Sigmoid colon (tissue), 4 donors: ENCODE measurements at regions not wholly inside any gene's neighbourhood (a gene's known extent, or its start where the extent isn't known, plus 50 kb on each side); places are given as distances from the start of the nearest gene placed in this dataset.

ENCODE experiments used
- CTCF ChIP-seq, 4 experiments: fragments of 450-650 bp in 3 of 4; fragments of 200-600 bp in 1 of 4; IDR thresholded peaks; one replicate each; pipeline ENCODE4 v1.5.1; 2016 to 2019; ENCODE audit warnings: antibody characterized with exemption in 4 of 4, mild to moderate bottlenecking in 3 of 4, moderate library complexity in 2 of 4
- EP300 ChIP-seq, 4 donors: sonication (generic); formaldehyde crosslinking; IDR thresholded peaks; one replicate each; pipeline ENCODE4 v1.6.1; 2017; ENCODE audit warnings: antibody characterized with exemption in 4 of 4

DNA sequence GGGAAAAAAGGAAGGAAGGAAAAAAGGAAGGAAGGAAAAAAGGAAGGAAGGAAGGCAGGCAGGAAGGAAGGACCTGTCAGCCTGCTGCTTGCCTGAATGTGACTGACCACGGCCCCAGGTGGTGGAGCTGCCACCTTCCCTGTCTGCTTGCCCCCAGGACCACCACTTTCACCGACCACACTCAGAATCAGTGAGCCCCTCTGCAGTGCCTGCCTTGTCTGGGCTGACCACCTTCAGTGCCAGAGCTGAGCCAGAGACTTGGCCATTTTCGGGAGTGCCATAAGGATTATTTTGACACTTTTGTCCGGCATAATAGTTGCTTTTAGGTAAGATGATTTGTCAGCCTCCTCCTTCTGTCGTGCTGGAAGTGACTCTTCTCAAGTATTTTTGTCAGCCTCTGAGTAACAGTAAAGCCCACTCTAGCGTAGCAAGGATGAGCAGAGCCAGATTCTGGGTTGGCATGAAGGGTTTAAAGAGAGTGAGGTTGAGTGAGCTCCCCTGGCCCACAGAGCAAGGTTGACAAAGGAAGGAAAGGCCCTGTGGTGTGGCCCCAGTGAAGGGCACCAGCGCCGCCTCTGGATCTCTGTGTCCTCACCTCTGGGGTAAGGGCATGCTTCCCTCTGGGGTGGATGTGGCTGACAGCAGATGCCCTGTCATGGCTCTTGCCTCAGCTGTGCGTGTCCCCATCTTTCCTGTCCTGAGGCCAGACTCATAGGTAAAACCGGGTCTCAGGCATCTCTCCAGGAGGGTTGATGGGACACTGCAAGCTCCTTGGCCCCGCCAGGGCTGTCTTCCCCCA is 214.7 kb upstream of the FOXQ1 start:
- TF ChIP-seq EP300 (IDR thresholded peaks at IDR 0.05) = no peak
- no peak for TF ChIP-seq CTCF (IDR thresholded peaks at IDR 0.05)
